ENCODE measurements at regions not wholly inside any gene's neighbourhood (a gene's known extent, or its start where the extent isn't known, plus 50 kb on each side); places are given as distances from the start of the nearest gene placed in this dataset.

DNA sequence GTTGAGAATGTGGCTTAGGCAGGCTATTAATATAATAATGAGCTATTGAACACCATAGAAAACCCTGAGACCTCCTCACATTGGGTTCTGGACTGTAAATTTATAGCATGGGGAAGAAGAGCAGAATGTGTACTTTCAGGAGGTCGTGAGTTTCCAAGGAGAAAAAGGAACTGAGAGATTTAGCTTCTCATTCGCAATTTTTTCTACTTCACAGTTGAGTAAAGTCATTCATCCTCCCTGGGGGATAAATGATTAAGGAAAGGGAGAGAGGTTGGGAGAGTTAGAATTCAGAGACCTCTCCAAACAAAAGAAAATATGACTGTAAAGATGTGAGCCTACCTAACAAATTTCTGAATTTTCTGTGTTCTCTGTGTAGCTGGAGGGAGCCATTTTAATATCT is 205.8 kb upstream of the CYRIA start:
- CTCF ChIA-PET: no interaction called here
- Mint-ChIP-seq H3K27me3 (no peaks in the 10 kb centered on the region), H3K9me3 (no peaks in the 10 kb centered on the region), H3K27ac (no peak overlapping the region), H3K4me1 (ENCODE audit: low read depth) (no peaks in the 10 kb centered on the region), H3K4me3 (no peak overlapping the region), H3K36me3 (ENCODE audit: low read depth) (no peaks in the 10 kb centered on the region)
- ATAC-seq (no peak), DNase-seq (no peak)
- intact Hi-C loops (cut with micrococcal nuclease): no loop called here
- TF ChIP-seq, protein P1, sequence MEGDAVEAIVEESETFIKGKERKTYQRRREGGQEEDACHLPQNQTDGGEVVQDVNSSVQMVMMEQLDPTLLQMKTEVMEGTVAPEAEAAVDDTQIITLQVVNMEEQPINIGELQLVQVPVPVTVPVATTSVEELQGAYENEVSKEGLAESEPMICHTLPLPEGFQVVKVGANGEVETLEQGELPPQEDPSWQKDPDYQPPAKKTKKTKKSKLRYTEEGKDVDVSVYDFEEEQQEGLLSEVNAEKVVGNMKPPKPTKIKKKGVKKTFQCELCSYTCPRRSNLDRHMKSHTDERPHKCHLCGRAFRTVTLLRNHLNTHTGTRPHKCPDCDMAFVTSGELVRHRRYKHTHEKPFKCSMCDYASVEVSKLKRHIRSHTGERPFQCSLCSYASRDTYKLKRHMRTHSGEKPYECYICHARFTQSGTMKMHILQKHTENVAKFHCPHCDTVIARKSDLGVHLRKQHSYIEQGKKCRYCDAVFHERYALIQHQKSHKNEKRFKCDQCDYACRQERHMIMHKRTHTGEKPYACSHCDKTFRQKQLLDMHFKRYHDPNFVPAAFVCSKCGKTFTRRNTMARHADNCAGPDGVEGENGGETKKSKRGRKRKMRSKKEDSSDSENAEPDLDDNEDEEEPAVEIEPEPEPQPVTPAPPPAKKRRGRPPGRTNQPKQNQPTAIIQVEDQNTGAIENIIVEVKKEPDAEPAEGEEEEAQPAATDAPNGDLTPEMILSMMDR (IDR thresholded peaks at IDR 0.05): no peak
- POLR2A ChIA-PET: no interaction called here

- no peak overlapping the region for H3K27ac Mint-ChIP-seq
- ATAC-seq: no peak
- ChIA-PET POLR2A (no interaction called here), CTCF (no interaction called here)
- TF ChIP-seq, protein P1 (IDR thresholded peaks at IDR 0.05): no peak
- no peaks in the 10 kb centered on the region for H3K27me3 Mint-ChIP-seq
- no peaks in the 10 kb centered on the region for H3K9me3 Mint-ChIP-seq
- no peaks in the 10 kb centered on the region for H3K36me3 Mint-ChIP-seq (ENCODE audit: low read depth)
- DNase-seq: no peak
- H3K4me1 Mint-ChIP-seq (ENCODE audit: low read depth): no peaks in the 10 kb centered on the region
- no peak overlapping the region for H3K4me3 Mint-ChIP-seq
- intact Hi-C loops (cut with micrococcal nuclease): no loop called here
Measured at GRCh38 chr2:16870491-16871076, 204.9 kb upstream of the CYRIA start.

DNA sequence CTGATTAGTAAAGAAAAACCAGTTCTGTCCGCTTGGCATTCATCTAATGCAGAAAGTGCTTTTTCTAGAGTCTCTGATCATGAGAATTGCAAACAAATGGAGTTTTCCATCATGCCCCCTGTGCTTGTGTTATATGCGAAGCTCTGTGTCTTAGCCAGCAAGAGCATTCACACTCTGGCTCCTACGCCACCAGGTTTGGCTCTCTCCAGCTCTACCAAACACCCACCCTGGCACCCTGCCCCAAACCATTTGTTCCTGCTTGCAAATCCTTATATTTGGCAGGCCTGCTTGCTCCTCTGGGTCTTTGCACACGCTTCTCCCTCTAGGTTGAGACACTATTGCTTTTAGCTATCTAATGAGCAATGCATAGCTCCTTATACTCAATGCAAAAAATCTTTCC is 204.1 kb upstream of the CYRIA start:
- H3K9me3 Mint-ChIP-seq: no peaks in the 10 kb centered on the region
- H3K27me3 Mint-ChIP-seq: no peaks in the 10 kb centered on the region
- no peak for ATAC-seq
- H3K4me1 Mint-ChIP-seq (ENCODE audit: low read depth): no peaks in the 10 kb centered on the region
- DNase-seq: no peak
- H3K27ac Mint-ChIP-seq: no peak overlapping the region
- H3K36me3 Mint-ChIP-seq (ENCODE audit: low read depth): no peaks in the 10 kb centered on the region
- TF ChIP-seq, protein P1 (IDR thresholded peaks at IDR 0.05): no peak
- ChIA-PET CTCF (no interaction called here), POLR2A (no interaction called here)
- no peak overlapping the region for H3K4me3 Mint-ChIP-seq
- intact Hi-C loops (cut with micrococcal nuclease): no loop called here

DNA sequence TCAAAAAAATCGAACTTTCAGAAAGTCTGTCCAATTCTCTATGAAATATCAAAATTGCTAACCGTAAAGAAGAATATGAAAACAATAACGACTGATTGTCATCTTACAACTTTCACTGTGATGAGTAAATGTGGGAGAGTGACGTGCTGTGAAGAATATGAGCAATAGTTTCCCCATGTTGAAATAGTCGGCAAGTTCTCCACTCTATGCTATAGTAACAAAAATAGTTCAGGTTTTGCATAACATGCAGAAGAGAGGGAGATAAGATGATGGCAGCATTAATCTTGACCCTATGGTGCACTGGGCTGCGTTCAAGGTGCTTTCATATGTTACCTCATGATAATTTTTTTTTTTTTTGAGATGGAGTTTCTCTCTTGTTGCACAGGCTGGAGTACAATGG is 196.8 kb upstream of the CYRIA start:
- H3K27ac Mint-ChIP-seq: no peak overlapping the region
- ChIA-PET CTCF (no interaction called here), POLR2A (no interaction called here)
- intact Hi-C loops (cut with micrococcal nuclease): no loop called here
- ATAC-seq (no peak), DNase-seq (no peak)
- TF ChIP-seq, protein P1 (IDR thresholded peaks at IDR 0.05): no peak
- peaks cover 2% of the 10 kb centered on the region for H3K27me3 Mint-ChIP-seq
- no peak overlapping the region for H3K4me3 Mint-ChIP-seq
- H3K9me3 Mint-ChIP-seq: peaks cover 2% of the 10 kb centered on the region
- no peaks in the 10 kb centered on the region for H3K4me1 Mint-ChIP-seq (ENCODE audit: low read depth)
- H3K36me3 Mint-ChIP-seq (ENCODE audit: low read depth): no peaks in the 10 kb centered on the region

DNA sequence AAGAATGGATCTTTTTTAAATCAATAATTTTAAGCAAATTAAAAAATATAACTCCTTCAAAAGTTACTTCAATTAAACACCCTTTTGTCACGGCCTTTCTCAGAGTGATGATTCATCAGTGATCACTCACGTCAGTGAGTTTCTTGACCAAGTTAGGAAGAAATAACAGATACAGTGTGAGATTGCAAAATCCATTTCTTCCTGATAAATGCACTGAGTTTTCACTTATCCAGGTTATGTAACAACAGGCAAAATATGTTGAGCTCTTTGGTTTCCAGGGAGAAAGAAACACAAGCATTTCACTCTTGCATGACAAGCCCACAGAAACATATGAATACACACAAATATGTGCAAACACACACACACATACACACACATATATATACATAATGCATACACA is 195.9 kb upstream of the CYRIA start:
- H3K4me1 Mint-ChIP-seq (ENCODE audit: low read depth): no peaks in the 10 kb centered on the region
- TF ChIP-seq, protein P1 (IDR thresholded peaks at IDR 0.05): no peak

More for the DNA sequence above, 195.9 kb upstream of the CYRIA start:
- no peak for ATAC-seq
- no peak overlapping the region for H3K4me3 Mint-ChIP-seq
- H3K36me3 Mint-ChIP-seq (ENCODE audit: low read depth): no peaks in the 10 kb centered on the region
- ChIA-PET POLR2A (no interaction called here), CTCF (no interaction called here)
- intact Hi-C loops (cut with micrococcal nuclease): no loop called here
- peaks cover 2% of the 10 kb centered on the region for H3K27me3 Mint-ChIP-seq
- H3K27ac Mint-ChIP-seq: no peak overlapping the region
- no peak for DNase-seq
- H3K9me3 Mint-ChIP-seq: peaks cover 2% of the 10 kb centered on the region
